LNCaP clone FGC (cell line): ENCODE measurements at regions not wholly inside any gene's neighbourhood (a gene's known extent, or its start where the extent isn't known, plus 50 kb on each side); places are given as distances from the start of the nearest gene placed in this dataset.

Experiments
- DNase-seq: peaks from one replicate; pipeline ENCODE4 v3.0.0-alpha.2; 2011; ENCODE audit warnings: low read depth
- H3K4me3 ChIP-seq: 2 replicates; pipeline ENCODE4 v1.5.1; 2011; ENCODE audit warnings: mild to moderate bottlenecking, low read depth, low read length, control low read depth
- CTCF ChIP-seq: IDR thresholded peaks from 2 replicates; pipeline ENCODE4 v1.5.1; 2012; ENCODE audit warnings: mild to moderate bottlenecking; ENCODE audit not compliant: control insufficient read depth, insufficient read depth; ENCODE audit errors: extremely low read depth

GRCh38 chr13:67372868-67373464, 142.8 kb upstream of the PCDH9 start:
- DNase-seq: no peak
- no peak overlapping the region for H3K4me3 ChIP-seq
- TF ChIP-seq CTCF: no peak

DNA sequence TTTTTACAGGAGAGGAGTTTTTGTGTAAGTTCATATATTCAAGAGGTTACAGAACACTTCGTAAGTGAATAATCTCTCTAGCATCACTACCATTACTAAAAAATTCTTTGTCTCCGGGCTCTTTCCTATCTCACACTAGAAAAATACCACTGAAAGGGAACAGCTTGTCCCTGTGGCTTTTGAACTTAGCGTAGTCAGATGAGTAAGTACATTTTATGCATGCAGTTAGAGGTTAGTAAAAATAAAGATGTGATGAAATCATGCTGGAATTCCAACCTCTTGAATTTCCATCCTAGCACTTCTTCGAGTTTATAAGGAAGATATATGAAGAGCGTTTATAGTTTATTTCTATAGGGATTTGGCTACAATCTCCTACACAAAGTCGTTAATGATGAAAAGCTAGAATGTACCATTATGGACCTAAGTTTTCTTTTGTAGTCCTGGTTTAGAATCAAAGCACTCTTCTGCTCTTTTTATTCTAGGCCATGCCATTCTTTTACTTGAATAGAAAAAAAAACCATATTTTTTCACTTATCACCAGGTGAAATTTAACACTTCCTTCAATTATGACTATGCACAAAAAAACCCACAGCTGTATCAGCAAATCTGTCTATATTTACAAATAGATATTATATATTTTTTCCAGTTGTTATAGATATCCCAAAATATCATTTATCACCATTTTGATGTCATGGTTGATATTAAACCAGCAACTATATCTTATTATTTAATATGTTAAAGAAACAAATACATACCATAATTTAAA, 139.9 kb upstream of the PCDH9 start:
- no peak overlapping the region for H3K4me3 ChIP-seq
- DNase-seq: no peak
- no peak for TF ChIP-seq CTCF

DNA sequence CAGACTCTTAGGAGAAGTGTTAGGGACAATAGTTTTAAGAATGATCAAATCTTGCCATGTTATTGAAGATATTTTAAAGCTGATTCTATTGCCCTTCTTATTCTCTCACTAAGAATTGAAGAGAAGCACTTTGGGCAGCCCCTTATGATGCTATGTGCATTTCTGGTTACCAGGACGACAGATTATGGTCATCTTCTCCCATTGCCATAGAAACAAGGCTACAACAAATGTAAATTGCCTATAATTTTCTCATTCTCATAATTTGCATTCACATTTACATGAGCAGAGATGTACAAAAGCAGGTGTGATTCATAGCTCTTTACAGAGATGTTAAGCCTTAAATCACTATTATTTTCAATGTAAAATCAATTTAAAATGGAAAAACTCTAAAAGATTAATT, 137.3 kb upstream of the PCDH9 start:
- no peak for DNase-seq
- H3K4me3 ChIP-seq: no peak overlapping the region
- TF ChIP-seq CTCF: no peak

GRCh38 chr13:67366533-67366932, 136.4 kb upstream of the PCDH9 start:
- no peak for DNase-seq
- no peak overlapping the region for H3K4me3 ChIP-seq
- 0 out of 2 replicates have a peak, but pooled peaks have one; percentile 3 for TF ChIP-seq CTCF

GRCh38 chr13:67355812-67356476, 125.8 kb upstream of the PCDH9 start:
- no peak for DNase-seq
- TF ChIP-seq CTCF: no peak
- H3K4me3 ChIP-seq: no peak overlapping the region

GRCh38 chr13:67353941-67354340, 123.8 kb upstream of the PCDH9 start:
- TF ChIP-seq CTCF: no peak
- DNase-seq: no peak
- no peak overlapping the region for H3K4me3 ChIP-seq

- no peak for DNase-seq
- no peak for TF ChIP-seq CTCF
Measured at GRCh38 chr13:67353031-67353430, 122.9 kb upstream of the PCDH9 start.

More at GRCh38 chr13:67353031-67353430, 122.9 kb upstream of the PCDH9 start:
- no peak overlapping the region for H3K4me3 ChIP-seq
